ENCODE measurements at regions not wholly inside any gene's neighbourhood (a gene's known extent, or its start where the extent isn't known, plus 50 kb on each side); places are given as distances from the start of the nearest gene placed in this dataset.
A peak's percentile ranks its signal among the peaks of the same experiment; 100 is the strongest.

DNA sequence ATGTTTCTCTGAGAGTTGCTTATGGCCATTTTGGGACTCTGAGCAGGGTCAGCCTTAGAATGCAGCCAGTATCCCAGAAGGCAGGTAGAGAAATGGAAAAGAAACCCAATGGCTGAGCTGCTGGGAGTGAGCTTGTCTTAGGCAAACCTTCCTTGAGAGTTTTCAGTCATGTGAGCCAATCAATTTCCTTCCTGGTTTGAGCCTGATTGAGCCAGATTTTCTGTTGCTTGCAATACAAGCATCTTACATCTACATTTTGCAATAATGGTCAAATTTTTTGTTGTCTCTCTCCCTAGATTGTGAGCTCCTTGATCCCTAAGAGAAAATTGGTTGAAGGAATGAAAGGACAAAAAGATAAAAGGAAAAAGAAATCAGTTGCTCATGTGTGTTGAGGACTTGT lies 155.3 kb downstream of the SNX18 start:
- DNase-seq, result no peak

GRCh38 chr5:54671681-54672080 lies 154.1 kb downstream of the SNX18 start:
- no peak for DNase-seq

DNA sequence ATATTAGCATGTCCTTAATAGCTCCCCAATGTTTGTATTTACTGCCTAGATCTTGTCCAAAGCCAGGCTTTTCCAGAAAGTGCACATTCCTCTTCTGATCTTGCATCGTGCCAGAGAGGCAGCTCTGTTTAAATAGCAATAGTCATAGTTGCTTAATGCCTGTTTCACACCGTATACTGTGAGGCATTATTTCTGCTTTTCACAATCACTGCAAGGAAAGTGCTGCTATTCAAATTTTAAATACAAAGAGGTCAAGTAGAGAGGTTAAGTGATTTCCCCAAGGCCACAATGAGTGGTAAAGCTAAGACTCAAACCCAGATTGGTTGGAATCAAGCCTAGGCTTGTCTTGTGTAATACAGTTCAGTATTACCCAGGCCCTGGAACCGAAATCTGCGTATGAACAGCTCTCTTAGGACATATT lies 153.6 kb downstream of the SNX18 start:
- DNase-seq, result no peak

- DNase-seq, result no peak
Measured at GRCh38 chr5:54670281-54670680, 152.7 kb downstream of the SNX18 start.

DNA sequence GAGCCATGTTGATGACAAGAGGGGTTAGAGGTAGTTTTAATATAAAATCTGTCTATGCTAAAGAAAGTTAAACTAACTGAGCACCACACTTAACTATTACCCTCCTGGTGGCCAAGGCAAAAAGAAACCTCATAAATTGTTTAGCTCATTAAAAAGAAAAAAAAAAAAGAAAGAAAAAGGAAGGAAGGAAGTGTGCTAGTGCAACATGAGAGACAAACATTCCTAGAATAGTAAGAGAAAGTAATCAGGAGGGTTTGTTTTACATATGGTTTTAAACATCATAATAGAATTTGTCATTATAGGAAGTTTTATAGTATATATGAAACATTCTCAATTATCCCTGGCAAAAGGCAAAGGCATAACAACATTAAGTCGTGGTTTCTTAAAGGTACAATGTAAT lies 152.3 kb downstream of the SNX18 start:
- DNase-seq, result no peak

GRCh38 chr5:54669285-54669684 lies 151.7 kb downstream of the SNX18 start:
- no peak for DNase-seq

DNA sequence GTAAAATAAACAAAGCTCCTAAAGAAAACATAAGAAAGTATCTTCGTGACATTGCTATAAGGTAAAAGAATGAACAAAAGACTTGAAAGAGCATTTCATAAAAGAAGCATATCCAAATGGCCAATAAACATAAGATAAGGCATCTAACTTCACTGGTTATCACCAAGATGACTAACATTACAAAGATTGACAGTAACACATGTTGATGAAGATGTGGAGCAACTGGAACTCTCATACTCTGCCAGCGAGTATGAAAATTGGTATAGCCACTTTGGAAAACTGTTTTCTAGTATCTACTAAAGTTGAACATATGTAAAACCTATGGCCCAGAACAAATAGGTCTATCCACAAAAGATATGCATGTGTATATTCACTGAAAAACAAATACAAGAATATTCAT lies 150.5 kb downstream of the SNX18 start:
- DNase-seq, result no peak

GRCh38 chr5:54667136-54667535 lies 149.6 kb downstream of the SNX18 start:
- DNase-seq, result no peak

DNA sequence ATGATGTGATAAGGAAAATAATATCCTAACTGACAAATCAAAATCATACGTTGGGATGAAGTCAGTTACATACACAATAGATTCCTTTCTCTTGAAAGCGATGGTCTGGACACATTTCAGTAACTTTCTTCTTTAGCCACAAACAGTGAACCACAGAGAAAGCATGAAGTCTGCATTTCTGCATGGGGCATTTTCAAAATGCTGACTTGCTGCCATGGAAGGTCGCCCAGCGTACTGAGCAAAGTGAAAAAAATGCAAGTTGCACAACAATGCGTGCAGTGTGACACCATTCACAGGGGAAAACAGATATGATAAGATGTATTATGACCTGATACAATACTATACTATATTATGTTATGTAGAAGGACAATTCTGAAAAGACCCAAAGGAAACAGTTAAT lies 146.3 kb downstream of the SNX18 start:
- DNase-seq, result no peak

DNA sequence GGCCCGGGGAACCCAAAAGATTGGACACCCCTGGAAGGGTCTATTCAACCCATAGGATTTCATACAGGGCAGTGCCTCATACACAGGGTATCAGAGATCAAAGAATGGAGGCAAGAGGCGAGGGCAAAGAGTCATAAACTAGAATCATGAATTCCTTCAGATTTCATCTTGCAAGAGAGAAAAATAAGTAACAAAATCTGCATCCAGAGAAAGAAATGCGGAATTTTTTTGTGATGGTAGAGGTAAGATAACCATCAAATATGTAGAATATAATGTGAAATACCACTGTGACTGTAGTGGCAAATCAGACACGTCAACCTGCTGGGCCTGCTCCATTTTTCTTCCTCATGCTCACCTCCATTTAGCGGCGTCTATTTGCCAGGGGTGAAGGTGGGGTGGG lies 143.6 kb downstream of the SNX18 start:
- no peak for DNase-seq

DNA sequence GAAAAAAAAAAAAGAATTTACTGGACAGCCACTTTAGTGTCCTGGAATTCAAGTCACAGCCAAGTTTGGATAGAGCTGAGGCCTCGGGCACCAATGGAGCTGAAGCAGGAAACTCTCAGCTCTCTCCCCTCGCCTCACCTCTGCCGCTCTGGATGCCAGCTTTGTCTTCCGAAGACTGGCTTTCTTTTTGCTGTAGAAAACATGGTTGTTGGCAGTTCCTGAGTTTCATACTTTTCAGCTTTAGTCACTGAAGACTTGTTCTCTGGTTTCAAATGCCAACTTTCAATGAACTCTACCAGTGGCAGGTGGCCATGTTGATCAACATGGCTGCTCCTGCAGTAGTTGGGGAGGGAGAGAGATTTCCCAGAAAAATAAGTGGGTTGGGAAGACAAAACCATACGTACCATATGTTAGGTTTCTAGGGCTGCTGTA lies 142.2 kb downstream of the SNX18 start:
- DNase-seq, result no peak

DNA sequence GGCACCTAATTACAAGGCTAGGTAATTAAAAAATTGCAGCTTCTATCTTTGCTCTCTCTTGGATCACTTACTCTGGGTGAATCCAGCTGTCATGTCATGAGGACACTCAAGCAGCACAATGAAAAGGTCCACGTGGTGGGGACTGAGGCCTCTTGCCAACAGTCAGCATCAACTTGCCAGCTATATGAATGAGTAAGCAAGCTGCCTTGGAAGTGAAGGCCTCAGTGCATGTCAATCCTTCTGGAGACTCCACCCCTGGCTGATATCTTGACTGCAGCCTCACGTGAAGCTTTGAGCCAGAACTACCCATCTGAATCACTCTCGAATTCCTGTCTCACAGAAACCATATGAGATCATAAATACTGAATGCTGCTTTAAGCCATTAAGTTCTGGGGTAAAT lies 140.5 kb downstream of the SNX18 start:
- DNase-seq, result no peak

DNA sequence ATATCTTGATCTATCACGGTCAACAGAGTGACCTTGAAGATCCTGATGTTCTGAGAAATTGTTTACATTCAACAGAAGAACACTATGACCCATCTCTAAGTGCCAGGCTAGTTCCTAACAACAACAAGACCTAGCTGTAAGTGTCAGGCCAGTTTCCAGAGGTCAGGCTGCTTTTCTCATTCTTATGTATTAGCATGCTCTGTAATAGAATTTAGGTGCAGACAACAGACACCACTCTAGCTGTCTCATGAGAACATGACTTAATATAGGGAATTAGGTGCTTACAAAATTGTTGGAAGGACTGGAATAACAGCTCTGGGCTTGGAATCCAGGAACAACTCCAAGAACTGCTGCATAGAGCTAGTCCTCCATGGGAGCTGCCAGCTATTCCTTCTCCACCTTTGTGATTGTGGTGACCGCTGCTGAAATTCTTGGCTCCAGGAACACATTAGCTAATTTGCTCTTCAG lies 138.7 kb downstream of the SNX18 start:
- no peak for DNase-seq

DNA sequence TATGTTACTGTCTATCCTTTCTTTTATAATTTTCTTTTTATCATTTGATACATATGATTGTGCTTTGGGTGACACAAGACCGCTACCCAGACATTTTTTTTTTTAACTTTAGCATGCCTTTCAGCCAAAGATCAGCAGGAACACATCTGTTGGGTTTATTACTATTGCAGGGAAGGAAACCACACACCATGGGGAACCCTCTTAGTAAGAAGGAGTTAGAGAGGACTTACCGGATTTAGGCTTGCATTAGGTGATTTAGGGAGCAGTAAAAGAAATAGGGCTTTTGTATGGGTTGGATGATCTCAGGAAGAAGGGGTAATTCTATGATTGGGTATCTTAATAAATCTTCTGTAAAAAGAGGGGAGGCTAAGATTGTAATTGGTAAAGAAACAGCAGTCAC lies 138.2 kb downstream of the SNX18 start:
- no peak for DNase-seq

GRCh38 chr5:54655266-54655665 lies 137.7 kb downstream of the SNX18 start:
- no peak for DNase-seq

- DNase-seq, result no peak
Measured at GRCh38 chr5:54653956-54654614, 136.5 kb downstream of the SNX18 start.

DNA sequence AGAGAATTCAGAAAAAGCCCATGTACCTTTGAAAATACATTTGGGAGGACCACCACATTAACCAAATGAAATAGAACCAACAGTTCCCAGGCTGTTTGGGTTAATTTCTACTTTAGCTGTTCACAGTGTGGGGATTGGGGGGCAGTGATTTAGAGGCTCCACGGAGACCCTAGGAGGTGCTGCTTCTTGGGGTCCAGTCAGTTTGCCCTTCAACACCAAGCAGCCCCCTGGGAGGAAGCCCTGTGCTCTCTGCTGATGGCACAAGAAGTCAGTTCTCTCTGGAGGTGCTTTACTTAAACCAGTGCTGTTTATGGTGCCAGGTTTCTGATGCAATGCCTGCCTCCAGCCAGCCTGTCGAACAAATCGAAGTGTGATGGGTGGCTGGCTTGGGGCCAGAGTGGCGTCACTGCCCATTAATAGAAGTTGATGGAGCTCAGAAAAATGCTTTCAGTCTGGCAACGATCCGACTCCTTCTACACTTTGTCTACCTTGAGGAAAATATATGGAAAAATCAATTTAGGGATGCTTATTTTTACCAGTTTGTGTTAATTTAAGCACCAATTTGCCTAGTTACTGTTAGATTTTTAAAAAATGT lies 134.0 kb downstream of the SNX18 start:
- DNase-seq, result no peak

DNA sequence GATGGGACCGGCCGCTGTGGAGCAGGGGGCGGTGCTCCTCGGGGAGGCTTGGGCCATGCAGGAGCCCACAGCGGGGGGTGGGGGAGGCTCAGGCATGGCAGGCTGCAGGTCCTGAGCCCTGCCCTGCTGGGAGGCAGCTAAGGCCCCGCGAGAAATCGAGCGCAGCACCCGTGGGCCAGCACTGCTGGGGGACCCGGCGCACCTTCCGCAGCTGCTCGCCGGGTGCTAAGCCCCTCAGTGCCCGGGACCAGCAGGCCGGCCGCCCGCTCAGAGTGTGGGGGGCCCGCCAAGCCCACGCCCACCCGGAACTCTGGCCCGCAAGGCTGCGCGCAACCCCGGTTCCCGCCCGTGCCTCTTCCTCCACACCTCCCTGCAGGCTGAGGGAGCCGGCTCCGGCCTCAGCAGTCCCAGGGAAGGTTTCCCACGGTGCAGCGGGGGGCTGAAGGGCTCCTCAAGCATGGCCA lies 131.5 kb downstream of the SNX18 start:
- no peak for DNase-seq

DNA sequence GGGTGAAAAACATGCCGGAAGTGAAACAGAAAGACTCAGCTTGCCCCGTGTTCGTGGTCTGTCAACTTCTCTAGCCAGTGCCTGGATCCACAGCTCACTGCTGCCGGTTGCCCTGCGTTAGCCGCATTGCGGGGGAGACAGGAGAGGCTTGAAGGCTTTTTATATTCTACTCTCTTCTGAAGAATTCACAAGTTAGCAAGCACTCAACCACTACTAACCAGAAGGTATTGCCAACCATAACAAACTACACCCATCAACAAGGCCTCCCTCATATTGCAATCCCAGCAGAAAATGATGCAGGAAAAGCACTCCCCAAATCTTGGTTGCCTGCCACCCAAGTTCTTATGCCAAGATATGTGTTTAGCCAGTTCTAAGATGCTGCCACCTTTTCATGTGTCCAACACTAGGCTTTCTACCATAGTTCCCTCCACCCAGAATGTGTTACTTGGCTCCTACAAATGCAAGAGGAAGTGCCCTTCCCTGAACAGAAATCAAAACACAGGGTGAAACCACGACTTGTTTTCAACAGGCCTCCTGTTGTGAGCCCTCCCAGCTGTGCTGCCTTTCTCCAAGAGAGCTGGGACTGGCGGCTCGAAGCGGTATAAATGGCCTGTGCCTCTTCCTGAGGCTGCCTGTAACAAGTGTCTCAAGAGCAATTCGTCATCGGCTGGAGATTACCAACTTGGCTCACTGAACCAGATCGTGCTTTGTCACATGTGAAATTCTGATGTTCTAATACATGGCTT lies 129.0 kb downstream of the SNX18 start:
- peak; percentile 23 for DNase-seq

DNA sequence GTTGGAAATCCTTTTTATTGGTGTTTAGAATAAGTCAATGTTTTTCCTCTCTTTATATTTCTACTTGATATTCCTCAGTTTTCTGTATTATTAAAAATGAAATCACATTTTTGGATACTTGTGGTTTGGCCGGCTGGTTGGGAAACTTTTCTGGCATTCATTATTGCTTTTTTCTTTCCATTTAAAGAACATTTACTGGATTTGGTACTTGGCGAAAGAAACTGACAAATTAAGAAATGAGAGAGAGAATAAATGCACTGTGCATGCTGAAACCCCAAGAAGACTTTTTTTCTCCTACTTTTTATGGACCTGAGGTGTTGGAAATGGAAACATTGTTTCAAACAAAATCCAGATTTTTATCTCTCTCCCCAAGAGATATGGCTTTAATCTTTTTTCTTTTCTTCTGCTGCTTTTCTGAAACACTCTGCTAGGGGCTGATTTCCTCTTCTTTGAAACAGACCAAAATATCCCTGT lies 128.4 kb downstream of the SNX18 start:
- no peak for DNase-seq

- DNase-seq, result no peak
Measured at GRCh38 chr5:54644226-54644625, 126.7 kb downstream of the SNX18 start.

DNA sequence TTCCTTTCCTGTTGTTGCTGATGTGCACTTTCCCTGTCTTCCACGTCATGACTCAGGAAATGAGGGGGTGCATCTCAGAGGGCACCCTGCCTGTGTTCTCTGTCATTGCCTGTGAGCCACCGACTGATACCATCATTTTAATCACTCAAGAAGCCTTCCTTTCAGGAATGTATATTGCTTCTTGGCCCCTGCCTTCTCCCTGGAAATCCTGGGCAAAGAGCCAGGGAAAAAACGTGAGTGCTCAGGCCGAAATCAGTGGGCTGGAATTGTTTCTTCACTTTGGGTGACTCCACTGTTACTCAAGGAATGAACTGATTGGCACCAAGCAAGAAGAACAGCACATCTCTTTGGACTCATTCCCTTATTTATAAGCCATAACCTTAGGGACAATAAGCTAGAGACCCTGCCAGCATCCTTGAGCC lies 126.1 kb downstream of the SNX18 start:
- DNase-seq, result no peak

GRCh38 chr5:54639621-54640020 lies 122.1 kb downstream of the SNX18 start:
- DNase-seq, result no peak

DNA sequence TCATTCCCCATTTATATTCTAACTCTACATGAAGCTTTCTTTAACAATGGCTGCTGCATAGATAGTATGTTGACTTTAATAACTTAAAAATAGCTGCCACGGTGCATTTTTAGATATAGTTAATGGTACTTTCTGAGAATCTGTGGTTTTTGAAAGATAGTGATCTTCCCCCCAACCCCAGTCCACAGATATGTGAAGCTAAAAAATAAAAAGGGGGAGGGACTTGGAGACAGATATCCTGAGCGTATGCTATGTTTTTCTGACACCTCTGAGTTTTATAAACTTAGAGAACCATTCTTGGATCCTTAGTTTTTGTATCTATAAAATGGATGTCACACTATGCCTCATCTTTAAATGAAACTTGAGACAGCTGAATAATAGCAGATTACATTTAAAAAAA lies 120.5 kb downstream of the SNX18 start:
- no peak for DNase-seq
